RWPE1 (cell line): ENCODE measurements at regions not wholly inside any gene's neighbourhood (a gene's known extent, or its start where the extent isn't known, plus 50 kb on each side); places are given as distances from the start of the nearest gene placed in this dataset.
"Not testable (repeated sequence)": the region's sequence is repeated elsewhere in the genome, so short reads cannot be mapped to it uniquely, and the experiment has no call there.

Source experiments
- CTCF ChIA-PET: fragments of 350-600 bp; sonication (Branson Sonifier 250); formaldehyde crosslinking; extraction: SDS; loops from one replicate; lab custom pipeline; 2021; lab: Yijun Ruan, JAX
- POLR2A ChIA-PET: fragments of 400-600 bp; formaldehyde crosslinking; extraction: SDS; loops from one replicate; lab custom pipeline; 2020; ENCODE audit warnings: antibody characterized with exemption; ENCODE audit not compliant: low non-redundant PET; lab: Yijun Ruan, JAX
- DNase-seq: peaks from one replicate; pipeline ENCODE4 v3.0.0; 2012; ENCODE audit warnings: low spot score
- H3K27ac ChIP-seq: fragments of 450-650 bp; 2 replicates; pipeline ENCODE4 v1.5.1; 2017
- CTCF ChIP-seq: fragments of 450-650 bp; conservative IDR thresholded peaks from 2 replicates; pipeline ENCODE4 v1.5.1; 2017; ENCODE audit warnings: low read depth, mild to moderate bottlenecking

- CTCF ChIA-PET, result no interaction called here
- POLR2A ChIA-PET, result no interaction called here
- no peak for TF ChIP-seq CTCF
Measured at GRCh38 chr4:134505511-134505910, 303.9 kb upstream of the PABPC4L start.

DNA sequence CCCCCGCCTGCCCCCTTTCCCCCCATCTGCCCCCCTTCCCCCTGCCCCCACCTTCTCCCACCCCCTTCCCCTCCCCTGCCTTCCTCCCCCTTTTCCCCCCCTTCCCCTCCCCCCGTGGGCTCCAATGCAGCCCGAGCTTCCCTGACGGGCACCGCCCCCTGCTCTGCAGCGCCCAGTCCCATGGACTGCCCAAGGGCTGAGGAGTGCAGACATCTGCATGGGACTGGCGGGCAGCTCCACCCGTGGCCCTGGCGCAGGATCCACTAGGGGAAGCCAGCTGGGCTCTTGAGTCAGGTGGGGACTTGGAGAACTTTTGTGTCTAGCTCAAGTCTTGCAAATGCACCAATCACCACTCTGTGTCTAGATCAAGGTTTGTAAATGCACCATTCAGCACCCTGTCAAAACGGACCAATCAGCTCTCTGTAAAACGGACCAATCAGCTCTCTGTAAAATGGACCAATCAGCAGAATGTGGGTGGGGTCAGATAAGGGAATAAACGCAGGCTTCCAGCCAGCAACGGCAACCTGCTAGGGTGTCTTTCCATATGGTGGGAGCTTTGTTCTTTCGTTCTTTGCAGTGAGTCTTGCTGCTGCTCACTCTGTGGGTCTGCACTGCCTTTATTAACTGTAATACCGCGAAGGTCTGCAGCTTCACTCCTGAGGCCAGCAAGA is 300.5 kb upstream of the PABPC4L start:
- no peak for TF ChIP-seq CTCF
- ChIA-PET CTCF (no interaction called here), POLR2A (no interaction called here)
- no peak for DNase-seq
- H3K27ac ChIP-seq, result no peak overlapping the region

More at GRCh38 chr4:134505511-134505910, 303.9 kb upstream of the PABPC4L start:
- H3K27ac ChIP-seq, result no peak overlapping the region
- no peak for DNase-seq

GRCh38 chr4:134501488-134501887 is 299.9 kb upstream of the PABPC4L start:
- CTCF ChIA-PET, POLR2A ChIA-PET, DNase-seq, H3K27ac ChIP-seq: not testable (repeated sequence)

DNA sequence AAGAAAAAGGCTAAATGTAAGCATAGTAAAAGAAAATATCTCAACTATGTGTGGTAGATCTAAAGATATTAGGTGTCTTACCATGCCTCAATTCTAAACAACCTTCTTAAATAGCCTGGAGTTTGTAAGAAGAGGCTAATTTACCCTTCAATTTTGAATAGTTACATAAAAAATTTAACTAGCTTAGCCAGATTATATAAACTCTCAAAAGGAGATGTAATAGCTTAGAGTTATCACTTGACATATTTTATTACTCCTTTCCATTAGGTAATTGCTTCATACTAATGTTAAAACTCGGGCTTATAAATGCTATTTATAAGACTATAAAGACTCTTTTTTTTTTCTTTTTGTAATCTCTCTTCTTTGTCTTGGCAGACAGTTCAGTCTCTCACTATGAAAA is 297.5 kb upstream of the PABPC4L start:
- H3K27ac ChIP-seq, result no peak overlapping the region
- no peak for TF ChIP-seq CTCF
- ChIA-PET POLR2A (no interaction called here), CTCF (interaction anchor here (0.6 kb wide), 1 partner anchor 720 kb away, joined by 3 read pairs; no protein-coding TSS in a partner anchor)
- no peak for DNase-seq

GRCh38 chr4:134490863-134491262 is 289.3 kb upstream of the PABPC4L start:
- POLR2A ChIA-PET, result no interaction called here
- CTCF ChIA-PET, result interaction anchor here (0.5 kb wide), 1 partner anchor 1344 kb away, joined by 4 read pairs; no protein-coding TSS in a partner anchor
- DNase-seq, result no peak
- no peak for TF ChIP-seq CTCF
- H3K27ac ChIP-seq, result no peak overlapping the region

- POLR2A ChIA-PET, DNase-seq, H3K27ac ChIP-seq, CTCF ChIA-PET: not testable (repeated sequence)
Measured at GRCh38 chr4:134483514-134483913, 281.9 kb upstream of the PABPC4L start.

GRCh38 chr4:134471569-134471968 is 270.0 kb upstream of the PABPC4L start:
- no peak for TF ChIP-seq CTCF
- H3K27ac ChIP-seq, result no peak overlapping the region
- ChIA-PET POLR2A (no interaction called here), CTCF (no interaction called here)
- DNase-seq, result no peak
